Muscle layer of colon (tissue), 2 donors: ENCODE measurements at regions not wholly inside any gene's neighbourhood (a gene's known extent, or its start where the extent isn't known, plus 50 kb on each side); places are given as distances from the start of the nearest gene placed in this dataset.
"Not testable (repeated sequence)": the region's sequence is repeated elsewhere in the genome, so short reads cannot be mapped to it uniquely, and the experiment has no call there.

ENCODE experiments used
- H3K27ac ChIP-seq: one replicate; pipeline ENCODE4 v1.7.0; 2013; ENCODE audit warnings: low read depth, mild to moderate bottlenecking, low read length, moderate library complexity
- H3K27me3 ChIP-seq, 2 donors: one replicate each; pipeline ENCODE4 v1.7.0; 2013; ENCODE audit warnings: low read length in 2 of 2, mild to moderate bottlenecking in 2 of 2; ENCODE audit not compliant: insufficient read depth in 2 of 2, control insufficient read depth in 1 of 2
- H3K36me3 ChIP-seq: one replicate; pipeline ENCODE4 v1.7.0; 2013; ENCODE audit warnings: mild to moderate bottlenecking, low read length; ENCODE audit not compliant: insufficient read depth
- H3K4me1 ChIP-seq: one replicate; pipeline ENCODE4 v1.7.0; 2013; ENCODE audit warnings: mild to moderate bottlenecking, low read length; ENCODE audit not compliant: insufficient read depth
- H3K4me3 ChIP-seq, 2 donors: one replicate each; pipeline ENCODE4 v1.7.0; 2013; ENCODE audit warnings: low read length in 2 of 2, low read depth in 1 of 2, mild to moderate bottlenecking in 1 of 2, moderate library complexity in 1 of 2
- H3K9ac ChIP-seq: one replicate; pipeline ENCODE4 v1.7.0; 2013; ENCODE audit warnings: low read length
- H3K9me3 ChIP-seq: one replicate; pipeline ENCODE4 v1.7.0; 2013; ENCODE audit warnings: mild to moderate bottlenecking, low read length
- donor health status: abdominal sarcoma.
- donor health status: Adenocarcinoma of cecum.

GRCh38 chr9:105116052-105116868, 128.2 kb upstream of the SLC44A1 start:
- peaks cover 30% of the 10 kb centered on the region for H3K4me1 ChIP-seq
- no peaks in the 10 kb centered on the region for H3K27me3 ChIP-seq
- peak overlapping the region; percentile 24 for H3K27ac ChIP-seq
- H3K9me3 ChIP-seq, result no peaks in the 10 kb centered on the region
- no peak overlapping the region for H3K4me3 ChIP-seq
- H3K36me3 ChIP-seq, result no peaks in the 10 kb centered on the region
- H3K9ac ChIP-seq, result no peak overlapping the region

DNA sequence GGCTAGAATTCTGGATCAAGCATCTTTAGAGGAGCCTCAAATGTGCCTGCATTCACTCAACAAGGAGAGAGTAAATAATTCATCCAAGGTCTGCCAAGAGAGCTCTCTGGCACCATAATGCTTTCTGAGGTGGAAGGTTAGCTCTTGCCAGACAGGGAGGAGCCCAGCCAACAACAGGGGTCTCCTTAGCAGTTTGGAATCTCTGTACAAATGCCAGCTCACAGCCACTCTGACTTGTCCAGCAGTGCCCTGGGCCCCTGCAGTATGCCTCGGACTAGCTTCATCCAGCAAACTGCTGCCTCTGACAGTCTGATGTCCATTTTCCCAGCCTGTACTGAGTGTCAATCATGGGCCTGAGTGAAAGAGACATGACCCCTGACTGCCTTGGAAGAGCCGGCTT, 127.2 kb upstream of the SLC44A1 start:
- H3K4me1 ChIP-seq, result peaks cover 30% of the 10 kb centered on the region
- no peaks in the 10 kb centered on the region for H3K9me3 ChIP-seq
- peak overlapping the region; percentile 3 for H3K27ac ChIP-seq
- no peak overlapping the region for H3K9ac ChIP-seq
- H3K36me3 ChIP-seq, result no peaks in the 10 kb centered on the region
- no peaks in the 10 kb centered on the region for H3K27me3 ChIP-seq
- no peak overlapping the region for H3K4me3 ChIP-seq

DNA sequence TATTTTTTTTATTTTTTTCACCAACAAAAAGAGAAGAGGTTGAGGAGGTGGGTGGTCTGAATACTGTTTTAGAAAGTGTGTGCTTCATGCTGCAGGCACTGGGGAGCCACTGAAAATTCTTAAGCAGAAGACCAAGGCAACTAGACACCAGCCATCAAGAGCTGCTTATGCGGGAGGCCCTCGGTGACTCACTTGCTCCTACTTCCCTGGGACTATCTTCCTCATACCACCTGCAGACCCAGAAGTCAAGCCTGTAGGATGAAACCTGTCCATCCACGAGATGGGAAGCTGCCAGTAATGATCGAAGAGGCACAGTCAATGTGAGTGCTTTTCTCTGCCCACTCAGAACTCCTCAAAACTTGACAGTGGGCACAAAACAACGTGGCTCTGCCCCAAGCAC, 125.8 kb upstream of the SLC44A1 start:
- Histone ChIP-seq H3K27me3 (no peaks in the 10 kb centered on the region), H3K27ac (no peak overlapping the region), H3K4me1 (peaks cover 30% of the 10 kb centered on the region), H3K9me3 (no peaks in the 10 kb centered on the region), H3K36me3 (no peaks in the 10 kb centered on the region), H3K9ac (no peak overlapping the region), H3K4me3 (peak overlapping the region in 1 of 2 donors; percentile 27)

DNA sequence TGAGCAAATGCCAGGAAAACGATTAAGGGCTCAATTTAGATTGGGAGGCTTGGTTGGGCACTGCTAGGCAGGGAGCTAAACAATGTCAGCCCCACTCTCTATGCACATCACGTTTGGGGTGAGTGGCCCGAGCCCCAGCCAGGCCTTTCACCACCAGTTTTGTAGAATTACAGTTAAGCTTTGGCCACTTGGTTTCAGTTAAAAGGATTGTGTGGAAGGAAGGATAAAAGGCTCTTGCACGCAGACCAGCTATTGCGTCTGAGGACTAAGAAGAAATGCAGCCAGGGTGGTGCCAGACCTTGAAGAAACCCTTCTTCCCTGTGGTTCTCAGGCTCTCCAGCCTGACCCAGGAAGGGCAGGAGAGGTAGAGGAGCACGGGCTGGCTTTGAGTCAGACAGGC, 125.3 kb upstream of the SLC44A1 start:
- H3K27me3 ChIP-seq, result no peaks in the 10 kb centered on the region
- H3K9ac ChIP-seq, result no peak overlapping the region

GRCh38 chr9:105121861-105122430, 122.5 kb upstream of the SLC44A1 start:
- Histone ChIP-seq H3K27me3 (no peaks in the 10 kb centered on the region), H3K36me3 (no peaks in the 10 kb centered on the region), H3K9ac (no peak overlapping the region), H3K9me3 (no peaks in the 10 kb centered on the region), H3K27ac (no peak overlapping the region), H3K4me3 (no peak overlapping the region), H3K4me1 (peaks cover 23% of the 10 kb centered on the region)

More for the DNA sequence above, 125.3 kb upstream of the SLC44A1 start:
- Histone ChIP-seq H3K4me1 (peaks cover 30% of the 10 kb centered on the region), H3K9me3 (no peaks in the 10 kb centered on the region), H3K36me3 (no peaks in the 10 kb centered on the region), H3K4me3 (peak overlapping the region in 1 of 2 donors; percentile 27), H3K27ac (no peak overlapping the region)

- not testable (repeated sequence) for H3K27ac ChIP-seq, H3K4me3 ChIP-seq, H3K27me3 ChIP-seq, H3K36me3 ChIP-seq, H3K9ac ChIP-seq, H3K4me1 ChIP-seq, H3K9me3 ChIP-seq
These were observed 119.9 kb upstream of the SLC44A1 start for GRCh38 chr9:105124598-105124997.

GRCh38 chr9:105126226-105126625, 118.2 kb upstream of the SLC44A1 start:
- no peak overlapping the region for H3K27ac ChIP-seq
- no peaks in the 10 kb centered on the region for H3K36me3 ChIP-seq
- peaks cover 6% of the 10 kb centered on the region for H3K4me1 ChIP-seq
- H3K4me3 ChIP-seq, result no peak overlapping the region
- no peaks in the 10 kb centered on the region for H3K27me3 ChIP-seq
- no peak overlapping the region for H3K9ac ChIP-seq
- no peaks in the 10 kb centered on the region for H3K9me3 ChIP-seq

DNA sequence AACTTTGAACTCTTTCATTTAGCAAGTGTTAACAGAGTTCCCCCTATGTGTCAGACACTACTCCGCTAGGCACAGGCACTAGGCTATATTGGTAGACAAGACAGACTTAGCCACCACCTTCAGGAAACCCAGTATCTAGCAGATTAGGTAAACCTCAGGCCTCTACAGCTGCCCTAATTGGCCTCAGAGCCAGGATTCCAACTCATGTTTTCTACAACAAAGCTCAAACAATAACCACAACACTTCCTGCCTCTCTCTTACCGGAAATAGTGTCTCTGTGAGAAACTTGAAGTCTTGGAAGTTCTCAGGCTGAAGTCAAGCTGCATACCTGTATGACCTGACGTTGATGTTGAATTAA, 116.6 kb upstream of the SLC44A1 start:
- Histone ChIP-seq H3K36me3 (no peaks in the 10 kb centered on the region), H3K9me3 (no peaks in the 10 kb centered on the region), H3K4me3 (no peak overlapping the region), H3K27ac (no peak overlapping the region), H3K9ac (no peak overlapping the region), H3K4me1 (peaks cover 6% of the 10 kb centered on the region), H3K27me3 (no peaks in the 10 kb centered on the region)

DNA sequence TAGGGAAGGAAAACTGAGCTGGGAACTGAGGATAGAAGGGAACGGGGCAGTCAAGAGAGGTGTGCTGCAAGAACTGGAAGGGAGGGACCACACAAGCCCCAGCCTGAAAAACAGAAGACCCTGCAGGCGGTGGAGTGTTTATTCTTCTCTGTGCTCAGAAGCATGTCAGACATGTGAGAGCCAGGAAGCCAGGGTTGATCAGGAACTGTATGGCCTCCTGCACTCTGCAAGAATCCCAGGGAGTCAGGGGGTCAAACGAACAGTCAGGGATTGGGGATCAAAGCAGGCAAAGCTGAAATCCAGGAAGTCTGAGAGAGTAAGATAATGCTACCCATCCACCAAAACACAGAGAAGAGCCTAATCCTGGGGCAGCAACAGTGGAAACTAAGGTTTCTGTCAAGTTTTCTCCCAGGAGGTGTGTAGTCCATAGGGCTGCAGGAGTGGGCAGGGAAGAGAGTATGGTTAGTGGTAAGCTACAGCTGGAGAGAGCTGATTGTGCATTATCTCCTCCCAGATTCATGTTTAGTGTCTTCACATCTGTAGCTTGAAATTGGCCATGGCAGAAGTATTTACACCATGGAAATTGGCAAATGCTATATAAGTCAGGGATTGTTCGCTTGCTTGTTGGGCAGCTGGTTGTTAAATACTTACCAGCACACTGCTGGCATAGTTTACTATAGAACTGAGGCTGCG, 115.4 kb upstream of the SLC44A1 start:
- Histone ChIP-seq H3K9ac (no peak overlapping the region), H3K4me1 (peaks cover 6% of the 10 kb centered on the region), H3K27me3 (no peaks in the 10 kb centered on the region), H3K36me3 (no peaks in the 10 kb centered on the region), H3K4me3 (no peak overlapping the region), H3K27ac (no peak overlapping the region), H3K9me3 (no peaks in the 10 kb centered on the region)

GRCh38 chr9:105129731-105130130, 114.7 kb upstream of the SLC44A1 start:
- H3K9me3 ChIP-seq, result no peaks in the 10 kb centered on the region
- H3K27ac ChIP-seq, result no peak overlapping the region
- H3K9ac ChIP-seq, result no peak overlapping the region
- no peaks in the 10 kb centered on the region for H3K27me3 ChIP-seq
- H3K4me3 ChIP-seq, result no peak overlapping the region
- H3K4me1 ChIP-seq, result peaks cover 6% of the 10 kb centered on the region
- H3K36me3 ChIP-seq, result no peaks in the 10 kb centered on the region

DNA sequence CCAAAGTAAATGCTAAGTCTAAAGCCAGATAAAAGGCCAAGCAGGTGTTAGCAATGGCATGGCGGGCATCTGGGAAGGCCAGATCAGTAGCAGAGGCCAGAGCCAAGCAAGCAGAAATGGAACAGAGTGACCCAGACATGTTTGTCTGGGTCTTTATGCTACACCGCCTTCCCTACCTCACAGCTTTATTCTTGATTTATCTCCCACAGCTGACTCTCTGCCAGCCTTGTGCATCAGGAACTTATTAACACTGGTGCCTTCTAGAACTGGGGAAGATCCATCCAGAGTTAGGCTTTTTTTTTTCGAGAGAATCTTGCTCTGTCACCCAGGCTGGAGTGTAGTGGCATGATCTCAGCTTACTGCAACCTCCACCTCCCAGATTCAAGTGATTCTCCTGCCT, 112.5 kb upstream of the SLC44A1 start:
- no peaks in the 10 kb centered on the region for H3K36me3 ChIP-seq
- no peaks in the 10 kb centered on the region for H3K4me1 ChIP-seq
- H3K9me3 ChIP-seq, result no peaks in the 10 kb centered on the region
- H3K27me3 ChIP-seq, result no peaks in the 10 kb centered on the region
- H3K9ac ChIP-seq, result no peak overlapping the region
- H3K27ac ChIP-seq, result no peak overlapping the region
- no peak overlapping the region for H3K4me3 ChIP-seq
